ENCODE measurements at regions not wholly inside any gene's neighbourhood (a gene's known extent, or its start where the extent isn't known, plus 50 kb on each side); places are given as distances from the start of the nearest gene placed in this dataset.
"Not testable (repeated sequence)": the region's sequence is repeated elsewhere in the genome, so short reads cannot be mapped to it uniquely, and the experiment has no call there.

- H3K4me3 ChIP-seq: no peak overlapping the region
- TF ChIP-seq POLR2A (IDR thresholded peaks at IDR 0.05): no peak
- TF ChIP-seq, protein P1, sequence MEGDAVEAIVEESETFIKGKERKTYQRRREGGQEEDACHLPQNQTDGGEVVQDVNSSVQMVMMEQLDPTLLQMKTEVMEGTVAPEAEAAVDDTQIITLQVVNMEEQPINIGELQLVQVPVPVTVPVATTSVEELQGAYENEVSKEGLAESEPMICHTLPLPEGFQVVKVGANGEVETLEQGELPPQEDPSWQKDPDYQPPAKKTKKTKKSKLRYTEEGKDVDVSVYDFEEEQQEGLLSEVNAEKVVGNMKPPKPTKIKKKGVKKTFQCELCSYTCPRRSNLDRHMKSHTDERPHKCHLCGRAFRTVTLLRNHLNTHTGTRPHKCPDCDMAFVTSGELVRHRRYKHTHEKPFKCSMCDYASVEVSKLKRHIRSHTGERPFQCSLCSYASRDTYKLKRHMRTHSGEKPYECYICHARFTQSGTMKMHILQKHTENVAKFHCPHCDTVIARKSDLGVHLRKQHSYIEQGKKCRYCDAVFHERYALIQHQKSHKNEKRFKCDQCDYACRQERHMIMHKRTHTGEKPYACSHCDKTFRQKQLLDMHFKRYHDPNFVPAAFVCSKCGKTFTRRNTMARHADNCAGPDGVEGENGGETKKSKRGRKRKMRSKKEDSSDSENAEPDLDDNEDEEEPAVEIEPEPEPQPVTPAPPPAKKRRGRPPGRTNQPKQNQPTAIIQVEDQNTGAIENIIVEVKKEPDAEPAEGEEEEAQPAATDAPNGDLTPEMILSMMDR (IDR thresholded peaks at IDR 0.05): no peak
- TF ChIP-seq POLR2AphosphoS5 (IDR thresholded peaks at IDR 0.05; ENCODE audit: insufficient read depth in 1 of 2, low read depth in 1 of 2): no peak
- H3K9me3 ChIP-seq: no peaks in the 10 kb centered on the region
- H3K36me3 ChIP-seq: no peaks in the 10 kb centered on the region
- H3K27me3 ChIP-seq: no peaks in the 10 kb centered on the region
- H3K27ac ChIP-seq: no peak overlapping the region
- intact Hi-C loops (cut with DNase I): no loop called here
- DNase-seq (ENCODE audit: extremely low spot score in 2 of 2): no peak
- no peaks in the 10 kb centered on the region for H3K4me1 ChIP-seq
These were observed 293.2 kb downstream of the PPP1R3A start for GRCh38 chr7:113625494-113626102.

GRCh38 chr7:113622796-113623195, 296.0 kb downstream of the PPP1R3A start:
- intact Hi-C loops (cut with DNase I): no loop called here
- Histone ChIP-seq H3K4me3 (no peak overlapping the region), H3K9me3 (no peaks in the 10 kb centered on the region), H3K4me1 (no peaks in the 10 kb centered on the region), H3K27me3 (no peaks in the 10 kb centered on the region), H3K27ac (no peak overlapping the region), H3K36me3 (no peaks in the 10 kb centered on the region)
- DNase-seq (ENCODE audit: extremely low spot score in 2 of 2): no peak
- TF ChIP-seq POLR2AphosphoS5 (IDR thresholded peaks at IDR 0.05; ENCODE audit: insufficient read depth in 1 of 2, low read depth in 1 of 2) (no peak), POLR2A (IDR thresholded peaks at IDR 0.05) (no peak)
- TF ChIP-seq, protein P1 (IDR thresholded peaks at IDR 0.05): no peak

DNA sequence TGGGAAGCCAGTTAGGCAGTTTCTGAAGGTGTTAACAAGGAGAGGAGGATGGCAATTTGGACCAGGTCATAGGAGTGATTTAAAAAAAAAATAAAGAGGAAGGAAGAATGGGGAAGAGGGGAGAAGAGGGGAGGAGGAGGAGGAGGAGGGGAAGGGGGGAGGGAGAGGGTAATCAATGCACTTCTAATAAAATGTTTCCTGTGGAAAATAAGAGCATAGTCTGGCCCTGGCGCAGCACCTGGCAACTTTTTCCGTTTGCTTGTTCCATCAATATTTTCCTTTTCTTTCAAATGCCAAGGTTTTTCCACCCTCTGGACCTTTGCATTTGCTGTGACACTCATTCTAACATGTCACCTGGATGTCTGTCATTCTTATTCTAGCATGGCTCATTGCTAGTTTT, 308.2 kb downstream of the PPP1R3A start:
- no peaks in the 10 kb centered on the region for H3K27me3 ChIP-seq
- no peaks in the 10 kb centered on the region for H3K4me1 ChIP-seq
- DNase-seq (ENCODE audit: extremely low spot score in 2 of 2): no peak
- H3K27ac ChIP-seq: no peak overlapping the region
- H3K36me3 ChIP-seq: no peaks in the 10 kb centered on the region
- TF ChIP-seq, protein P1 (IDR thresholded peaks at IDR 0.05): no peak
- TF ChIP-seq POLR2AphosphoS5 (IDR thresholded peaks at IDR 0.05; ENCODE audit: insufficient read depth in 1 of 2, low read depth in 1 of 2) (no peak), POLR2A (IDR thresholded peaks at IDR 0.05) (no peak)
- H3K4me3 ChIP-seq: no peak overlapping the region
- intact Hi-C loops (cut with DNase I): no loop called here
- no peaks in the 10 kb centered on the region for H3K9me3 ChIP-seq

DNA sequence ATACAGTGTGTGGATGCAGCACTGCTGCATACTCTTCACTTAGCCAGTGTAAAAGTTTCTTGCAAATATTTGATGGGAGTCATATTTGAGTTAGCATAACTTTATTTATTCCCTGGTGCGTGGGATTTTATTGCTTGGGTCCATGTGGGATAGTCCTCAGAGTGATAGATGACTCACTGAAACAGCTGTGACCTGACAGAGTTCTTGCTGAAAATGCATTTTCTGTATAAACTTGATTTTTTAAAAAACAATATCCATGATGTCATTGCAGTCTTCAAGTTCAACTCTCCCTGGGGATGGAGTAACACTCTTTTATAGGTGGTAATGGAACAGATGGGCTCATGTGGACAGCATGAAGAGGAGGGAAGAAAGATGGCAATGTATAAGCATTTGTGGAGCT, 310.0 kb downstream of the PPP1R3A start:
- TF ChIP-seq, protein P1 (IDR thresholded peaks at IDR 0.05): no peak
- TF ChIP-seq POLR2A (IDR thresholded peaks at IDR 0.05): no peak
- no peak for TF ChIP-seq POLR2AphosphoS5 (IDR thresholded peaks at IDR 0.05; ENCODE audit: insufficient read depth in 1 of 2, low read depth in 1 of 2)
- intact Hi-C loops (cut with DNase I): no loop called here
- Histone ChIP-seq H3K27ac (no peak overlapping the region), H3K36me3 (no peaks in the 10 kb centered on the region), H3K4me3 (no peak overlapping the region), H3K4me1 (no peaks in the 10 kb centered on the region), H3K27me3 (no peaks in the 10 kb centered on the region), H3K9me3 (no peaks in the 10 kb centered on the region)
- DNase-seq (ENCODE audit: extremely low spot score in 2 of 2): no peak

- Histone ChIP-seq H3K36me3 (no peaks in the 10 kb centered on the region), H3K27ac (no peak overlapping the region), H3K4me1 (no peaks in the 10 kb centered on the region), H3K4me3 (no peak overlapping the region), H3K27me3 (no peaks in the 10 kb centered on the region), H3K9me3 (no peaks in the 10 kb centered on the region)
- intact Hi-C loops (cut with DNase I): no loop called here
- DNase-seq (ENCODE audit: extremely low spot score in 2 of 2): no peak
- TF ChIP-seq, protein P1 (IDR thresholded peaks at IDR 0.05): no peak
These were observed 312.5 kb downstream of the PPP1R3A start for GRCh38 chr7:113606325-113606724.

- H3K27ac ChIP-seq; intact Hi-C loops (cut with DNase I); H3K4me1 ChIP-seq; H3K9me3 ChIP-seq; H3K27me3 ChIP-seq; DNase-seq (ENCODE audit: extremely low spot score in 2 of 2); H3K4me3 ChIP-seq; H3K36me3 ChIP-seq: not testable (repeated sequence)
These were observed 318.4 kb downstream of the PPP1R3A start for GRCh38 chr7:113600428-113600827.

GRCh38 chr7:113593455-113593854, 325.4 kb downstream of the PPP1R3A start:
- H3K9me3 ChIP-seq; H3K4me3 ChIP-seq; intact Hi-C loops (cut with DNase I); H3K27me3 ChIP-seq; H3K27ac ChIP-seq; H3K4me1 ChIP-seq; H3K36me3 ChIP-seq; DNase-seq (ENCODE audit: extremely low spot score in 2 of 2): not testable (repeated sequence)

DNA sequence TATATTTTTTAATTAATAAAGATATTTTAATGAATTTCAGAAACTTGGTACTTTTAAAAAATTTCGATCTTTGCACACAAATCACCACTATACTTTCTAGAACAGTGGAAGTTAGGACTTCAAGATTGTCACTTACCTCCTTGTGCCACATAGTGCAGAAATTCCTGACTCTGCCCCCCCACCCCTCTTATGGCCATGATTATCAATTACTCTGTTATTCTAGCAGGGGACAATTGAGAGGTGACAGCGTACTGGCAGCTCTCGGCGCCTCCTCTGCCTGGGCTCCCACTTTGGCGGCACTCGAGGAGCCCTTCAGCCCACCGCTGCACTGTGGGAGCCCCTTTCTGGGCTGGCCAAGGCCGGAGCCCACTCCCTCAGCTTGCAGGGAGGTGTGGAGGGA, 325.9 kb downstream of the PPP1R3A start:
- H3K27ac ChIP-seq; H3K27me3 ChIP-seq; H3K9me3 ChIP-seq; H3K36me3 ChIP-seq; H3K4me1 ChIP-seq; H3K4me3 ChIP-seq; intact Hi-C loops (cut with DNase I); DNase-seq (ENCODE audit: extremely low spot score in 2 of 2): not testable (repeated sequence)
